Astrocyte (in vitro differentiated cells and primary cell): ENCODE measurements at regions not wholly inside any gene's neighbourhood (a gene's known extent, or its start where the extent isn't known, plus 50 kb on each side); places are given as distances from the start of the nearest gene placed in this dataset.

ENCODE experiments used
- DNase-seq: peaks from one replicate; pipeline ENCODE4 v3.0.0-alpha.2; 2010; ENCODE audit warnings: low read depth
- FAIRE-seq: peaks from 2 replicates; lab custom pipeline; 2011; peaks lifted over from hg19 to GRCh38; lab: Jason Lieb, UNC
- H2AFZ ChIP-seq: 2 replicates; pipeline ENCODE4 v1.6.0; 2012; ENCODE audit warnings: low read depth, low read length, inconsistent platforms
- H3K27ac ChIP-seq: 2 replicates; pipeline ENCODE4 v1.5.1; 2011; ENCODE audit warnings: low read depth, low read length, inconsistent platforms
- H3K27me3 ChIP-seq: 2 replicates; pipeline ENCODE4 v1.6.0; 2011; ENCODE audit warnings: low read length, inconsistent platforms; ENCODE audit not compliant: insufficient read depth
- H3K36me3 ChIP-seq: 2 replicates; pipeline ENCODE4 v1.5.1; 2011; ENCODE audit warnings: low read length, inconsistent platforms; ENCODE audit not compliant: insufficient read depth
- H3K4me1 ChIP-seq: 2 replicates; pipeline ENCODE4 v1.5.1; 2011; ENCODE audit warnings: low read length, inconsistent platforms; ENCODE audit not compliant: insufficient read depth
- H3K4me2 ChIP-seq: 2 replicates; pipeline ENCODE4 v1.6.0; 2012; ENCODE audit warnings: low read length, inconsistent platforms
- H3K4me3 ChIP-seq: 2 replicates; pipeline ENCODE4 v1.5.1; 2011; ENCODE audit warnings: low read depth, mild to moderate bottlenecking, low read length, inconsistent platforms; ENCODE audit not compliant: insufficient read depth
- H3K79me2 ChIP-seq: 2 replicates; pipeline ENCODE4 v1.6.0; 2012; ENCODE audit warnings: mild to moderate bottlenecking, low read length, inconsistent platforms; ENCODE audit not compliant: insufficient read depth
- H3K9ac ChIP-seq: 2 replicates; pipeline ENCODE4 v1.6.0; 2012; ENCODE audit warnings: mild to moderate bottlenecking, low read length, inconsistent platforms
- H3K9me3 ChIP-seq: 2 replicates; pipeline ENCODE4 v1.5.1; 2012; ENCODE audit warnings: low read depth, mild to moderate bottlenecking, low read length, inconsistent platforms; ENCODE audit not compliant: insufficient read depth
- H4K20me1 ChIP-seq: 2 replicates; pipeline ENCODE4 v1.6.0; 2012; ENCODE audit warnings: low read length, inconsistent platforms; ENCODE audit not compliant: insufficient read depth
- H3K27ac Mint-ChIP-seq: one replicate; pipeline ENCODE4 v1.8.0; 2021; ENCODE audit warnings: mild to moderate bottlenecking, mixed read lengths; ENCODE audit not compliant: unreplicated experiment
- H3K27me3 Mint-ChIP-seq: one replicate; pipeline ENCODE4 v1.8.0; 2021; ENCODE audit warnings: low read depth, mixed read lengths; ENCODE audit not compliant: unreplicated experiment
- H3K36me3 Mint-ChIP-seq: one replicate; pipeline ENCODE4 v1.8.0; 2021; ENCODE audit warnings: low read depth, mixed read lengths; ENCODE audit not compliant: unreplicated experiment
- H3K4me1 Mint-ChIP-seq: one replicate; pipeline ENCODE4 v1.8.0; 2021; ENCODE audit warnings: low read depth, mixed read lengths; ENCODE audit not compliant: unreplicated experiment
- H3K4me3 Mint-ChIP-seq: one replicate; pipeline ENCODE4 v1.8.0; 2021; ENCODE audit warnings: mild to moderate bottlenecking, moderate library complexity, mixed read lengths; ENCODE audit not compliant: unreplicated experiment
- H3K9me3 Mint-ChIP-seq: one replicate; pipeline ENCODE4 v1.8.0; 2021; ENCODE audit warnings: mild to moderate bottlenecking, mixed read lengths; ENCODE audit not compliant: unreplicated experiment
- EZH2 ChIP-seq: IDR thresholded peaks from 2 replicates; pipeline ENCODE4 v1.6.1; 2012; ENCODE audit warnings: mild to moderate bottlenecking, low read length, inconsistent platforms; ENCODE audit not compliant: insufficient read depth
- TF ChIP-seq, protein P1 (sequence below): IDR thresholded peaks from 2 replicates; pipeline ENCODE4 v1.5.1; 2011; ENCODE audit warnings: low read depth, mild to moderate bottlenecking, inconsistent platforms, low read length, moderate library complexity; ENCODE audit not compliant: insufficient read depth

DNA sequence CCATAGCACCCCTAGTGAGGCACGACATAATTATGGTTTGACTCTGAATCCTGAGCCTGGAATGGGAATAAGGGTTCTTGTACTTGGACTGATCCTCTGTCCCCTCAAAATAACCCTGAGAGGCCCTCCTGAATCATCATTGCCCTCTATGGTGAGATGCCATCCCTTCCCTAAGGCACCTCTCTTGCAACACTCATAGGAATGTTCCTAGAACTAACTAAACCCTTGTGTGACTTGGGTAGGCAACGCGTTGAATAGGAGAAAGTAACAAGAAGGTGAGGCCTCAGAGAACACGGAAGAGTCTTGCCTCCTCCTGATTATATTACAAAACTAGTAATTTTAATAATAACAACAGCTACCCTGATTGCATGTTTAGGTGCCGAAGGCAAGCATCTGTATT lies 189.1 kb upstream of the ANKFN1 start:
- no peak overlapping the region for H3K27ac ChIP-seq
- no peaks in the 10 kb centered on the region for H3K36me3 Mint-ChIP-seq
- peaks cover 2% of the 10 kb centered on the region for H3K27me3 Mint-ChIP-seq
- H4K20me1 ChIP-seq, result no peaks in the 10 kb centered on the region
- no peaks in the 10 kb centered on the region for H3K36me3 ChIP-seq
- TF ChIP-seq, protein P1, sequence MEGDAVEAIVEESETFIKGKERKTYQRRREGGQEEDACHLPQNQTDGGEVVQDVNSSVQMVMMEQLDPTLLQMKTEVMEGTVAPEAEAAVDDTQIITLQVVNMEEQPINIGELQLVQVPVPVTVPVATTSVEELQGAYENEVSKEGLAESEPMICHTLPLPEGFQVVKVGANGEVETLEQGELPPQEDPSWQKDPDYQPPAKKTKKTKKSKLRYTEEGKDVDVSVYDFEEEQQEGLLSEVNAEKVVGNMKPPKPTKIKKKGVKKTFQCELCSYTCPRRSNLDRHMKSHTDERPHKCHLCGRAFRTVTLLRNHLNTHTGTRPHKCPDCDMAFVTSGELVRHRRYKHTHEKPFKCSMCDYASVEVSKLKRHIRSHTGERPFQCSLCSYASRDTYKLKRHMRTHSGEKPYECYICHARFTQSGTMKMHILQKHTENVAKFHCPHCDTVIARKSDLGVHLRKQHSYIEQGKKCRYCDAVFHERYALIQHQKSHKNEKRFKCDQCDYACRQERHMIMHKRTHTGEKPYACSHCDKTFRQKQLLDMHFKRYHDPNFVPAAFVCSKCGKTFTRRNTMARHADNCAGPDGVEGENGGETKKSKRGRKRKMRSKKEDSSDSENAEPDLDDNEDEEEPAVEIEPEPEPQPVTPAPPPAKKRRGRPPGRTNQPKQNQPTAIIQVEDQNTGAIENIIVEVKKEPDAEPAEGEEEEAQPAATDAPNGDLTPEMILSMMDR, result no peak
- TF ChIP-seq EZH2, result no peak
- no peak overlapping the region for H3K4me3 Mint-ChIP-seq
- FAIRE-seq (no peak), DNase-seq (no peak)
- no peak overlapping the region for H3K27ac Mint-ChIP-seq
- H2AFZ ChIP-seq, result no peak overlapping the region
- no peaks in the 10 kb centered on the region for H3K9me3 Mint-ChIP-seq
- no peaks in the 10 kb centered on the region for H3K4me1 ChIP-seq
- H3K9me3 ChIP-seq, result no peaks in the 10 kb centered on the region
- no peaks in the 10 kb centered on the region for H3K79me2 ChIP-seq
- no peak overlapping the region for H3K4me3 ChIP-seq
- H3K4me2 ChIP-seq, result no peak overlapping the region
- no peak overlapping the region for H3K9ac ChIP-seq
- no peaks in the 10 kb centered on the region for H3K4me1 Mint-ChIP-seq
- no peaks in the 10 kb centered on the region for H3K27me3 ChIP-seq

DNA sequence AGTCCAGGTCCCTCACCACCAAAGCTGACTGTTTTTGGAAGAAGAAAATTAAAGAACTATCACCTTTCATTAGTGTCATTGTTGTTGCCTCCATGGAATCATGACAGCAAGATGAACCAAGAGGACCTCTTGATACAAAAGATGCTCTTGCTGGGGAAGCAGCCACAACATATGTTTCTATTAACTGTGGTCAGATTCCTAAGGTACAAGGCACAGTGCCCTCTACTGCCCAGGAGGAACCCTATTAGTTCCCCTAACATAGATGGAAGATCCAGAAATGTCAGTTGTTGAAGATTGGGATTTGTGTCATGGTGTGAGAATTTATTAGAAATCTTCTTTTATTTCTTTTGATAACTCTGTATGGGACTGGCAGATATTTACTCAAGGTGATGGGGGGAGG lies 188.2 kb upstream of the ANKFN1 start:
- no peaks in the 10 kb centered on the region for H3K36me3 Mint-ChIP-seq
- peaks cover 2% of the 10 kb centered on the region for H3K27me3 Mint-ChIP-seq
- no peak overlapping the region for H3K27ac Mint-ChIP-seq
- Histone ChIP-seq H3K4me3 (no peak overlapping the region), H3K4me1 (no peaks in the 10 kb centered on the region), H3K9me3 (no peaks in the 10 kb centered on the region), H3K4me2 (no peak overlapping the region), H3K36me3 (no peaks in the 10 kb centered on the region), H3K27me3 (no peaks in the 10 kb centered on the region), H2AFZ (no peak overlapping the region), H4K20me1 (no peaks in the 10 kb centered on the region), H3K9ac (no peak overlapping the region), H3K27ac (no peak overlapping the region), H3K79me2 (no peaks in the 10 kb centered on the region)
- no peak for DNase-seq
- H3K4me3 Mint-ChIP-seq, result no peak overlapping the region
- FAIRE-seq, result no peak
- no peaks in the 10 kb centered on the region for H3K9me3 Mint-ChIP-seq
- no peaks in the 10 kb centered on the region for H3K4me1 Mint-ChIP-seq
- TF ChIP-seq EZH2, result no peak
- TF ChIP-seq, protein P1, result no peak

GRCh38 chr17:55969562-55970324 lies 183.5 kb upstream of the ANKFN1 start:
- H3K27ac Mint-ChIP-seq, result no peak overlapping the region
- Histone ChIP-seq H3K79me2 (no peaks in the 10 kb centered on the region), H4K20me1 (no peaks in the 10 kb centered on the region), H3K4me2 (no peak overlapping the region), H3K36me3 (no peaks in the 10 kb centered on the region), H3K9ac (no peak overlapping the region), H3K9me3 (no peaks in the 10 kb centered on the region), H3K27me3 (no peaks in the 10 kb centered on the region), H3K27ac (no peak overlapping the region), H2AFZ (no peak overlapping the region), H3K4me1 (no peaks in the 10 kb centered on the region), H3K4me3 (no peak overlapping the region)
- H3K27me3 Mint-ChIP-seq, result peaks cover 2% of the 10 kb centered on the region
- peaks cover 2% of the 10 kb centered on the region for H3K9me3 Mint-ChIP-seq
- H3K4me3 Mint-ChIP-seq, result no peak overlapping the region
- DNase-seq, result no peak
- H3K36me3 Mint-ChIP-seq, result no peaks in the 10 kb centered on the region
- FAIRE-seq, result no peak
- no peaks in the 10 kb centered on the region for H3K4me1 Mint-ChIP-seq
- TF ChIP-seq EZH2, result no peak
- TF ChIP-seq, protein P1, result no peak
